ENCODE measurements at regions not wholly inside any gene's neighbourhood (a gene's known extent, or its start where the extent isn't known, plus 50 kb on each side); places are given as distances from the start of the nearest gene placed in this dataset.
"Not testable (repeated sequence)": the region's sequence is repeated elsewhere in the genome, so short reads cannot be mapped to it uniquely, and the experiment has no call there.

DNA sequence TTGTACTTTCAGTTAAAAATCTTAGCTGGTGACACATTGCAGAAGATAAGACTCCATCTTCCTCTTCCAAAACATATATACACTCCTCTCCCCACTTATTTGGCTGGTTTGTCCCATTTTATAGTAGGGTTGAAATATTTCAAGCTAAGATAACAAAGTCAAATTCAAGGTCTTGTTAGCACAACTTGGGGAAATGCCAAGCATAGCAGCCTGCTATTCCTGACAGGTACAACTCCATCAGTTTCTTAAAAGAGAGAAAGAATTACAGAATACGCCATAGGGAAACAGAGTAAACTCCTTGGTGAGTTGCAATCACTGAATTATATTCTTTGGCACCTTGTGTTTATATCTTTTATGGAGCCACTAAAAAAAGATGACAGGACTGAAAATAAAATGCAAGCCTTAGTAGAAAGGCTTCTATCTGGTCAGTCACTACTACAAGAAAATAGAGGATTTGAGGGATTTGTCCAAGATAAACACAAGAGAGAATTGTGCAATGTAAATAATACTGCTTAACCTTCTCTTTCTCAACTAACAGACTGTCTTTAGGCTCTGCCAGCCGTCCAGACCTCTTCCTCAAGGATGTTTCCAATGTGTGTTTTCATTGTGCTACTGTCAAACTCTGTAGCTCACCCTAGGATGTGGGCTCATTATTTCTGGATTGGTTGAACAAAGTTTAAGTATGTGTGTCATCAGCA lies 170.3 kb downstream of the VEGFC start:
- Mint-ChIP-seq H3K9me3 (no peaks in the 10 kb centered on the region), H3K27me3 (no peaks in the 10 kb centered on the region), H3K4me3 (no peak overlapping the region), H3K27ac (no peak overlapping the region), H3K4me1 (no peaks in the 10 kb centered on the region), H3K36me3 (ENCODE audit: low read depth) (no peaks in the 10 kb centered on the region)
- intact Hi-C loops (cut with micrococcal nuclease), result no loop called here
- no peak for DNase-seq

DNA sequence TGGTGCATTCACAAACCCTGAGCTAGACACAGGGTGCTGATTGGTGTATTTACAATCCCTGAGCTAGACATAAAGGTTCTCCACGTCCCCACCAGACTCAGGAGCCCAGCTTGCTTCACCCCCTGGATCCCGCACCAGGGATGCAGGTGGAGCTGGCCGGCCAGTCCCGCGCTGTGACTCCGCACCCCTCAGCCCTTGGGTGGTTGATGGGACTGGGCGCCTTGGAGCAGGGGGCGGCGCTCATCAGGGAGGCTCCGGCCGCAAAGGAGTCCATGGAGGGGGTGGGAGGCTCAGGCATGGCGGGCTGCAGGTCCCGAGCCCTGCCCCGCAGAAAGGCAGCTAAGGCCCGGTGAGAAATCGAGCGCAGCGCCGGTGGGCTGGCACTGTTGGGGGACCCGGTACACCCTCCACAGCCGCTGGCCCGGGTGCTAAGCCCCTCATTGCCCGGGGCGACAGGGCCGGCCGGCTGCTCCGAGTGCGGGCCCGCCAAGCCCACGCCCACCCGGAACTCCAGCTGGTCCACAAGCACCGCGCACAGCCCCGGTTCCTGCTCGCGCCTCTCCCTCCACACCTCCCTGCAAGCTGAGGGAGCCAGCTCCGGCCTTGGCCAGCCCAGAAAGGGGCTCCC lies 167.6 kb downstream of the VEGFC start:
- H3K27me3 Mint-ChIP-seq; H3K4me1 Mint-ChIP-seq; DNase-seq; H3K27ac Mint-ChIP-seq; intact Hi-C loops (cut with micrococcal nuclease); H3K36me3 Mint-ChIP-seq (ENCODE audit: low read depth); H3K4me3 Mint-ChIP-seq; H3K9me3 Mint-ChIP-seq: not testable (repeated sequence)

DNA sequence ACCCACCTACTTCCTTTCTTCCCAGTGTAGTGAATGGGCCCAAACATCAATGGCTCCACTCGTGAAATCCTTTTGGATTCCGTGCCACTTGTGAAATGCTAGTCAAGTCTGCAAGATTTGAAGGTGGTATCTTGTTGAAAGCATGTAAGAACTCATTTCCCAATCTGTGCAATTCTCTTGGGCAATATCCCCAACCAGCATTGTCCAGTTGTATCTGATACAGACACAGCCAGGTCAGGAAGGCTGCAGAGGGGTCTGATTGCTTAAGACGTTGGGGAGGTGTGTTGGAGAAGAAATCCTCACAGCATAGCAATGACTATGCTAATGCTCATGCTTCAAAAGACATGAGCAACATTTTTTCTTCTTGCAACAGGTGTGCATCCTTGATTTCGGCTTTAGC lies 164.8 kb downstream of the VEGFC start:
- Mint-ChIP-seq H3K36me3 (ENCODE audit: low read depth) (no peaks in the 10 kb centered on the region), H3K27ac (no peak overlapping the region), H3K4me3 (no peak overlapping the region), H3K27me3 (no peaks in the 10 kb centered on the region), H3K9me3 (no peaks in the 10 kb centered on the region), H3K4me1 (no peaks in the 10 kb centered on the region)
- DNase-seq, result no peak
- intact Hi-C loops (cut with micrococcal nuclease), result no loop called here

DNA sequence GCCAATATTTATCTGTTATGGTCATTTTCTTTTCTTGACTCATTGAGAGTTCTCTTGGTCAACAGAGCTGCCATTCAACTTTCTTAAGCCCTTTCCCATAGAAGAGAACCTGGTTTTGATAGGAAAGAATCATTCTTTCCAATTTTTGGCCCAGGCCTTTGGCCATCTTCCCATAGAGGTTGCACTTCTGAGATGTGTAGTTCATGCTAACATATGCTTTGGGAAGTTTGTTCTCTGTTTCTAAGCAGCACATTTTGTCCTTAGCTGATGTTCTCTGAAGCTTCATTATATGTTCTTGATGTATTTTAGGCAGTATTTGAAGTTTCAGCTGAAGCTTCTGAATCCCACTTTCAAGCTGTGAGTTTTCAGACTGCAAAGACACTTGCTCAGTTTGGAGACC lies 161.1 kb downstream of the VEGFC start:
- no peaks in the 10 kb centered on the region for H3K9me3 Mint-ChIP-seq
- H3K4me3 Mint-ChIP-seq, result no peak overlapping the region
- H3K4me1 Mint-ChIP-seq, result no peaks in the 10 kb centered on the region
- intact Hi-C loops (cut with micrococcal nuclease), result no loop called here
- no peak for DNase-seq
- no peaks in the 10 kb centered on the region for H3K27me3 Mint-ChIP-seq
- H3K36me3 Mint-ChIP-seq (ENCODE audit: low read depth), result no peaks in the 10 kb centered on the region
- H3K27ac Mint-ChIP-seq, result no peak overlapping the region

Measured in activated CD4-positive, alpha-beta T cell treated with anti-CD3 and anti-CD28 coated beads, Interleukin-2, amount 10 ng/mL, durations not matched to agents 24 days and 14 days (primary cell).